ENCODE measurements at regions not wholly inside any gene's neighbourhood (a gene's known extent, or its start where the extent isn't known, plus 50 kb on each side); places are given as distances from the start of the nearest gene placed in this dataset.
A peak's percentile ranks its signal among the peaks of the same experiment; 100 is the strongest.
"Not testable (repeated sequence)": the region's sequence is repeated elsewhere in the genome, so short reads cannot be mapped to it uniquely, and the experiment has no call there.

DNA sequence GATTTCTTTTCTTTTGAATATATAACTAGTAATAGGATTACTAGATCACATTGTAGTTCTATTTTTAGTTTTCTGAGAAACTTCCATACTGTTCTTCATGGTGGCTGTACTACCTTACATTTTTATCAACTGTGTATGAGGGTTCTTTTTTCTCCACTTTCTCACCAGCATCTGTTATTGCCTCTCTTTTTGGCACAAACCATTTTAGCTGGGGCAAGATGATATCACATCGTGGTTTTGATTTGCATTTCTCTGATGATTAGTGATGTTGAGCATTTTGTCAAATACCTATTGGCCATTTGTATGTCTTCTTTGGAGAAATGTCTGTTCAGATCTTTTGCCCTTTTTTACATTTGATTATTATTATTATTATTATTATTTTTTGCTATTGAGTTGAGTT lies 86.1 kb upstream of the TCF21 start:
- no peak for DNase-seq

DNA sequence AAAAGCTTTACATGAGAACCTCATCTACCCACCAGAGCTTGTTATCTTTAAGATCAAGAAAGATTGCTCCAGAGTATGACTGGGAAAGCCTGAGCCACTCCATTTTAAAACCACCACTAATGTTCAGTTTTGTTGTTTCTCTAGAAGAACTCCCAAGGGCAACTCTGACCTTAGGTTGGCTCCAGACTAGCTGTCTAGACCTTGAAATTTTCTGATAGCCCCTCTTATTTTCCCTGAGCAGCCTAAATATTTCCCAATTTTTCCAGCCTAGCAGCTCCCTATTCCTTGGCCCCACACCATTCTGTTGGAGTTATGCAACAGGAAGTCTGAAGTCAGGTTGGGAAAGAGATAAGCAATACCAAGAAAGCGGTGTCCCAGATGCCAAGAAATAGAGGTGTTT lies 84.6 kb upstream of the TCF21 start:
- DNase-seq: no peak

DNA sequence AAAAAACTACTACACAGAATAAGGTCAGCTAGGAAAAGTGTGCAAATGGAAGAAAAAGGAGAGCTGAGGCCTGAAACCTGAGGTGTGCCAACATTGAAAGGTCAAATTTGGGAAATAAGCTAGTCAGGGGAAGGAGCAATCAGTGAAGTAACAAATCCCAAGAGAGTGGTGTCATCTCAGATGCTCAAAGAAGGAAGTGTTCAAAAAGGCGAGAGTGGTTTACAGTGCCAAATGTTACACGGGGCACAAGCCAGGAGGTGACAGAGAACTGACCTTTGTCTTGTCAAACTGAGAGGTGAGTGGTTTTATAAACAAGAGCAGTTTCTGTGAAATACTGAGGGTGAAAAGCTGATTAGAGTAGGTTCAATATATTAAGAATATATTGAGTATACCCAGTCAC lies 83.0 kb upstream of the TCF21 start:
- no peak for DNase-seq

DNA sequence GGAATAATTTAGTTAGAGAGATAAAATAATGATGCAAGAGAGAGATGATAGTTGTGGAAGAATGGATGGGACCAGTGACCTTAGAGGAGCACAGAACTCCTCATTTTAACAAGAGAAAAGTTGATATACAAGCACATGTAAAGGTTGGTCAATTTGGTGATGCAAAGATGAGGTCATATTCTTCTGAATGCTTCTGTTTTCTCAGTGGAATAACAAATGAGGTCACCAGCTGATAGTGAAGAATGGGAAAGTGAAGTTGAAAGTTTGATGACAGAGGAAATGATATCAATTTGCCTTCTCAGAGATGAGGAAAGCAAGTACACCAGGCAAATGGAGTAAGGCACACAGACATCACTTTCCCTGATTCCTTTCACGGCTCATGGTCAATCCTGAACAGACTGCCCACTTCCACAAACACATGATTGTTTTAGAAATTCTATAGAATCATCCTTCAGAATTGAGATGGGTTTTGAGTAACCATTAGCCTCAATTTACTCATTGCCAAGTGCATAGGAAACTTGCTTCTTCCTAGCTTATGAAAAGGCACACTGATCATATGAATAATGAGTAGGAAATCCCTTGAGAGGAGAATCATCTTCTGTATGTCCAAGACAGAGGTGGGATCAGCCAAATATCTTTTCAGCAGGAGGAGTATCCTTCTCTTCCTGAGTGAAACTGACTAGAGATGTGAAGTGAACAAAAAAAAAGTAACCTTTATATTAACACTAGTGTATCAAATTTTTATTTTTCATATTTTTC lies 82.4 kb upstream of the TCF21 start:
- DNase-seq: no peak

DNA sequence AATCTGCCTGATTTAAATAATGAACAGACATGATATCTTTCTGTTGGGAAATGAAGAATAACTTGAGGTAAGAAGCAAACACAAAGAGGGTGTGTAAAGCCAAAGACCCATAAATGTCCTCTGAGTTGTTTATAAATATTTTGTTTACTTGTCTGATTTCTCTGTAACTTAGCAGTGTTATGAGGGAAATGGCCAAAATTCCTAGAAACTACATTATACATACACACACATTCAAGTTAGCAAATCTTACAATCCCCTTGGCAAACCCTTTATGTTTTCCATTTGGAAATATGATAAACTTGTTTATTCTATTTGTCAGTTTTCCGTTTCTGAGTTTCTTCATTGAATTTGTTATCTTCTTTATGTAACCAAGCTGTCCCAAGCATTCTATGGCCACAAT lies 81.4 kb upstream of the TCF21 start:
- no peak for DNase-seq

DNA sequence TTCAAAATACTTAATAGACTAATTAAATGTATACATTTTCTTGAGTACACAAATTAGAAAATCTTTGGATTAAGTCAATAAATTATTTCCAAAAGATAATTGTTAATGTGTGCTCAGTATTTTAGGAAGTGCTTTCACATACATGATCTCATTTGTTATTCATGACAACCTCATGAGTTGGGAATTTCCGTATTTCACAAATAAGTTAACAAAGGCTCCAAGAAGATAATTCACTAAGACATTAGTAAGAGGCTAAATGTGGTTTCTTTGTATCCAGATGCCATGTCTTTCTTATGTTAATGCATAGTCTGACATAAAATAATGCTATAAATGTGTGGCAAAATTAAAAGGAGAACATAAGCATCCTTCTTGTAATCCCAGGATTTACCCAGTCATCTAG lies 79.5 kb upstream of the TCF21 start:
- DNase-seq: no peak

GRCh38 chr6:133811557-133811956 lies 77.4 kb upstream of the TCF21 start:
- no peak for DNase-seq

DNA sequence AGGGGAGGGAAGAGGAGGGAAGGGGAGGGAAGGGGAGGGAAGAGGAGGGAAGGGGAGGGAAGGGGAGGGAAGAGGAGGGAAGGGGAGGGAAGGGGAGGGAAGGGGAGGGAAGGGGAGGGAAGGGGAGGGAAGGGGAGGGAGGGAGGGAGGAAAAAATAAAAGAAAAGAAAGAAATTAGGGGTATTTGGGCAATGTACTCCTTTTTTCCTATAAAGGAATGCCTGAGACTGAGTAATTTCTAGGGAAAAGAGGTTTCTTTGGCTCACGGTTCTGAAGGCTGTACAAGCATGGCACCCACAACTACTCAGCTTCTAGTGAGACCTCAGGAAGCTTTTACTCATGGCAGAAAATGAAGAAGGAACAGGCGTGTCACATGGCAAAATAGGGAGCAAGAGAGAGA lies 76.5 kb upstream of the TCF21 start:
- not testable (repeated sequence) for DNase-seq

- no peak for DNase-seq
Measured at GRCh38 chr6:133814238-133814637, 74.7 kb upstream of the TCF21 start.

DNA sequence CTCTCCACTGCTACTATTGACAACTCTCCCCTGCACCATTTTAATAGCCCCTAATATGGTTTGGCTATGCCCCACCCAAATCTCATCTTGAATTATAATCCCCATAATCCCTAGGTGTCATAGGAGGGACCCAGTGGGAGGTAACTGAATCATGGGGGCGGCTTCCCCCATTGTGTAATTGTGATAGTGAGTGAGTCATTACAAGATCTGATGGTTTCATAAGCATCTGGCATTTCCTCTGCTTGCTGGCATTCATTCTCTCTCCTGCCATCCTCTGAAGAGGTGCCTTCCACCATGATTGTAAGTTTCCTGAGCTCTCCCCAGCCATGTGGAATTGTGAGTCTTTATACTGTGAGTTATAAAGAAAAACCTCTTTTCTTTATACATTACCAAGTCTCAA lies 74.1 kb upstream of the TCF21 start:
- DNase-seq: no peak

GRCh38 chr6:133815313-133815712 lies 73.6 kb upstream of the TCF21 start:
- no peak for DNase-seq

- DNase-seq: no peak
Measured at GRCh38 chr6:133816171-133816570, 72.7 kb upstream of the TCF21 start.

GRCh38 chr6:133817460-133818047 lies 71.4 kb upstream of the TCF21 start:
- DNase-seq: peak; percentile 24

GRCh38 chr6:133818320-133818719 lies 70.6 kb upstream of the TCF21 start:
- no peak for DNase-seq

DNA sequence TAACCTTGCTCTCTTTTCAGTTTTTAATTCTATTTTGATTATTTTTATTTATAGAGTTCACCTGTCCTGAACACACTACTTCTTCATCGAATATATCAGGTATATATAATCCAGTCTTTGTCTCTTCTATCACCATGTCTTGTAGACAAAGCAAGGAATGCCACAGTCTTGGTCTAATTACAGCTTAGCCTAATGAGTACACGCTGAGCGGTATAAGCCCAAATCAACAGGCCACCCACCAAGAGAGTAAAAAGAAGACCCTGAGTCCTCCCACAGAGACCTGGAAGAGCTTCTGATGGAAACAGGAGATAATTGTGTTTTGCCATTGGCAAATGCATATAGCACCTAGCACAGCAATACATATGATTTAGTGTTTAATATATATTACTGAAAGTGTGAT lies 68.7 kb upstream of the TCF21 start:
- DNase-seq: no peak

DNA sequence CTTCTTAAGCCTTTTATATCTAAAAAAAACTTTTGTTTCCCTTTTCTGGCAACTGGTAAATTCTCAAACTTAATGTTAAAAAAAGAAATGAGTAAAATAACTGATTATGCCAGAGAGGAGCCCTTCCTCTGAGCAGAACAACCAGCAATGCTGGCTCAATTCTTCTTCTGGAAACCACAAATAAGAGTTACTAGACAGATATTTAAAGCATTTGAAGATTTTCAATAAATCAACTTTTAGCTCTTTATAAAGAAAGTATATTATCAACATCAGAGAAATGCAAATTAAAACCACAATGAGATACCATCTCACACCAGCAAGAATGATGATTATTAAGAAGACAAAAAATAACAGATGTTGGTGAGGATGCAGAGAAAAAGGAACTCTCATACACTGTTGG lies 61.1 kb upstream of the TCF21 start:
- DNase-seq: no peak

DNA sequence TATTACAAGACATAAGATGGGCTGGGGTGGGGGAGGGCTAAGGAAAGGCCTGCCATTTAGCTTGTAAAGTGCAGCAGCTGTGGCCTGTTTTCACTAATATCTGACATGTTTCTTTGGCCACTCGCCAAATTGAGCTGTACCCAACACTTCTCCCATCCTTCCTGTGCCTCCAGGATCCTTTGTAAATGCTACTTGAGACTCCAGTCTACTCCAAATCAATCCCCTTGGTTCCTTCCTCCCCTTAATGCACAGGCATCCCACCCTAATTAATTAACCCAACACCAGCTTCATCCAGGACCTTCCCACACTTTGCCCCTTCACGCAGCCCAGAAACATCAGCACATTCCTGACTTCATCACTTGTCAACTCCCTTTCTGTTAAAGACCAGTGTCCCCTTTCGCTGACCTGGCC lies 55.0 kb upstream of the TCF21 start:
- no peak for DNase-seq

- DNase-seq: no peak
Measured at GRCh38 chr6:133834472-133835170, 54.3 kb upstream of the TCF21 start.

DNA sequence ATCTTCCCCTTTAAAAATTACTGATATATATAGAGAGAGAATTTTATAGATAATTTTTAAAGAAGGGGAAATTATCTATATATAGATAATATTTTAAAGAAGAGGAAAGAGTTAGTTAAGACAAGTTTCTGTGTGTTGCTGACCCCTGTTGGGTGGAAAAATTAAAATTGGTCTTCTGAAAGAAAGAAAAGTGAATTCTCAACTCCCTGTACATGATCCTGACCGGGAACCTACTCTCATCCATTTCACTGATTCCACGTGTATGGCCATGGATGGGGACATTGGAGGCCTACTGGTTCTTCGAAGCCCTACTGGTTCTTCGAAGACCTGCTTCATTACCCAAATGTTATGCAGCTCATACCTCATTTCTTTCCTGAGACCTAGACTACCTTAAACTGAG lies 53.0 kb upstream of the TCF21 start:
- DNase-seq: no peak

- peak; percentile 69 for DNase-seq
Measured at GRCh38 chr6:133837801-133838349, 51.0 kb upstream of the TCF21 start.
